Osteoblast (primary cell): ENCODE measurements at regions not wholly inside any gene's neighbourhood (a gene's known extent, or its start where the extent isn't known, plus 50 kb on each side); places are given as distances from the start of the nearest gene placed in this dataset.

Experiments
- DNase-seq: peaks from one replicate; pipeline ENCODE4 v3.0.0; 2011; ENCODE audit warnings: low spot score, mixed read lengths; ENCODE audit not compliant: insufficient read length; ENCODE audit errors: missing footprints
- H2AFZ ChIP-seq: 2 replicates; pipeline ENCODE4 v1.6.0; 2011; ENCODE audit warnings: mild to moderate bottlenecking, low read length
- H3K27ac ChIP-seq: 2 replicates; pipeline ENCODE4 v1.5.1; 2011; ENCODE audit warnings: mild to moderate bottlenecking, low read depth, low read length, moderate library complexity
- H3K27me3 ChIP-seq: 2 replicates; pipeline ENCODE4 v1.6.0; 2012; ENCODE audit warnings: mild to moderate bottlenecking, control low read depth, inconsistent platforms, low read length, moderate library complexity; ENCODE audit not compliant: insufficient read depth
- H3K36me3 ChIP-seq: 2 replicates; pipeline ENCODE4 v1.5.1; 2011; ENCODE audit warnings: mild to moderate bottlenecking, low read length, control low read depth, moderate library complexity; ENCODE audit not compliant: insufficient read depth
- H3K4me1 ChIP-seq: 2 replicates; pipeline ENCODE4 v1.5.1; 2011; ENCODE audit warnings: mild to moderate bottlenecking, low read length, control low read depth, moderate library complexity; ENCODE audit not compliant: insufficient read depth
- H3K4me2 ChIP-seq: 2 replicates; pipeline ENCODE4 v1.6.0; 2011; ENCODE audit warnings: mild to moderate bottlenecking, low read length; ENCODE audit not compliant: insufficient read depth
- H3K4me3 ChIP-seq: fragments of 200-600 bp; sonication (generic); 3 replicates; pipeline ENCODE4 v1.5.1; 2012; ENCODE audit warnings: mild to moderate bottlenecking, low read length, inconsistent platforms; ENCODE audit not compliant: insufficient read depth
- H3K79me2 ChIP-seq: 2 replicates; pipeline ENCODE4 v1.6.0; 2012; ENCODE audit warnings: mild to moderate bottlenecking, low read length, control low read depth, inconsistent platforms; ENCODE audit not compliant: insufficient read depth
- H3K9me3 ChIP-seq: 2 replicates; pipeline ENCODE4 v1.5.1; 2011; ENCODE audit warnings: low read depth, low read length, control low read depth
- H4K20me1 ChIP-seq: 2 replicates; pipeline ENCODE4 v1.6.0; 2012; ENCODE audit warnings: mild to moderate bottlenecking, low read length, control low read depth; ENCODE audit not compliant: insufficient read depth
- TF ChIP-seq, protein P1 (sequence below): IDR thresholded peaks from 2 replicates; pipeline ENCODE4 v1.5.1; 2011; ENCODE audit warnings: mild to moderate bottlenecking, low read depth, low read length, moderate library complexity; ENCODE audit errors: extremely low read depth

DNA sequence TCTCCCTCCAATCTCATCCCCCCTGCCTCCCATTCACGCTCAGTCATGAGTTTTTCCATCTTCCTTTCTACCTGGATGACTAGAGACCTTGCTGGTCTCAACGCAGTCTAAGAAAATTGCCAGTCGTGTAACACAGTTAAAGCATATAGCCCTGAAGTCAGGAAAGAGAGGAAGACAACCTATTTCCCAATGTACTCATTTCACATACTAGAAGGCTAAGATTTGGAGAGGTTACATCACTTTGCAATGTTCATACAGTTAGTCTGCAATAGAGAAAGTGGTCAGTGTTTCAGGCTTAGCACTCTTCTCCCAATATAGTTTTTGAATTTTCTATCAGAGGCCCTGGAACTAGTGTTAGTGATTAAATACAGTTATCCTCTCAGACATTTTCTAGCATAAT is 278.6 kb downstream of the EDEM1 start:
- no peak for DNase-seq
- Histone ChIP-seq H3K36me3 (no peaks in the 10 kb centered on the region), H3K27ac (no peak overlapping the region), H3K4me1 (no peaks in the 10 kb centered on the region), H3K27me3 (no peaks in the 10 kb centered on the region), H2AFZ (no peak overlapping the region), H3K9me3 (no peaks in the 10 kb centered on the region), H3K4me3 (no peak overlapping the region), H4K20me1 (no peaks in the 10 kb centered on the region), H3K79me2 (no peaks in the 10 kb centered on the region), H3K4me2 (no peak overlapping the region)
- TF ChIP-seq, protein P1, sequence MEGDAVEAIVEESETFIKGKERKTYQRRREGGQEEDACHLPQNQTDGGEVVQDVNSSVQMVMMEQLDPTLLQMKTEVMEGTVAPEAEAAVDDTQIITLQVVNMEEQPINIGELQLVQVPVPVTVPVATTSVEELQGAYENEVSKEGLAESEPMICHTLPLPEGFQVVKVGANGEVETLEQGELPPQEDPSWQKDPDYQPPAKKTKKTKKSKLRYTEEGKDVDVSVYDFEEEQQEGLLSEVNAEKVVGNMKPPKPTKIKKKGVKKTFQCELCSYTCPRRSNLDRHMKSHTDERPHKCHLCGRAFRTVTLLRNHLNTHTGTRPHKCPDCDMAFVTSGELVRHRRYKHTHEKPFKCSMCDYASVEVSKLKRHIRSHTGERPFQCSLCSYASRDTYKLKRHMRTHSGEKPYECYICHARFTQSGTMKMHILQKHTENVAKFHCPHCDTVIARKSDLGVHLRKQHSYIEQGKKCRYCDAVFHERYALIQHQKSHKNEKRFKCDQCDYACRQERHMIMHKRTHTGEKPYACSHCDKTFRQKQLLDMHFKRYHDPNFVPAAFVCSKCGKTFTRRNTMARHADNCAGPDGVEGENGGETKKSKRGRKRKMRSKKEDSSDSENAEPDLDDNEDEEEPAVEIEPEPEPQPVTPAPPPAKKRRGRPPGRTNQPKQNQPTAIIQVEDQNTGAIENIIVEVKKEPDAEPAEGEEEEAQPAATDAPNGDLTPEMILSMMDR, result no peak

DNA sequence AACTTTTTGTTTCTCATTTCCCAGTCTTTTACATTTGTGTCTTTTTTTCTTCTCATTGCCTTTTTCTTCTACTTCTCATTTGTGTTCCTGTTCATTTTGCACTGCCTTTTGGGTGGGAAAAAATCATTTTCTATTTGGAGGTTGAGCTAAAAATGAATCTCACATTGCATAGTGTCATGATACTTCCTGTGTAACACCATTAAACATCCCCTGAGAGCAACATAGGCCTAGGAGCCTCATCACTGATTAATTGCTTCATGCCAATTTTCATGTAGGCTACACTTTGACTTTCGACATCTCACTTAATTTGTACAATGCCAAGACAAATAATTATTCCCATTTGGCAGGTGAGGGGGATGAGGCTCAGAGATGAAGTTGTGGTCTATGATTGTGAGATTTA is 279.2 kb downstream of the EDEM1 start:
- Histone ChIP-seq H2AFZ (no peak overlapping the region), H3K27me3 (no peaks in the 10 kb centered on the region), H4K20me1 (no peaks in the 10 kb centered on the region), H3K27ac (no peak overlapping the region), H3K4me3 (no peak overlapping the region), H3K4me2 (no peak overlapping the region), H3K4me1 (no peaks in the 10 kb centered on the region), H3K79me2 (no peaks in the 10 kb centered on the region), H3K36me3 (no peaks in the 10 kb centered on the region), H3K9me3 (no peaks in the 10 kb centered on the region)
- TF ChIP-seq, protein P1, result no peak
- no peak for DNase-seq

DNA sequence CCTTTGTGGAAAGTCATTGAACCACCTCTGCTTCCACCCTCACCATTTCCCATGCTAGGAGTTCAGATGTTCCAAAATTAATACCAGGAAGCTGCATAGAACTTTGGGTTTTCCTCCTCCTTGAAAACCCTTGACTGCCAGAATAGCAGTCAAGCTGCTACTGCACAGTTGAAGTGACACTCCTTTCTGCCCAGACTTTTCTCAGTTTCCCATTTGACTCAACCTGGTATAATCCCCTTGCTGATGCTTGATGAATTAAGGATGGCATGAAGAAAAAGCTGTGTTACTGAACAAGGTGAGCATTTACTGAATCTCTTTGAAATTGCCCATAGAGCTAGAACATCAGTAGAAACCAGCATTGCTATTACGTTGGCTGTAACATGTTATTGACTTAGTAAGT is 286.0 kb downstream of the EDEM1 start:
- Histone ChIP-seq H2AFZ (no peak overlapping the region), H4K20me1 (no peaks in the 10 kb centered on the region), H3K36me3 (no peaks in the 10 kb centered on the region), H3K4me2 (no peak overlapping the region), H3K27ac (no peak overlapping the region), H3K4me1 (no peaks in the 10 kb centered on the region), H3K27me3 (no peaks in the 10 kb centered on the region), H3K9me3 (no peaks in the 10 kb centered on the region), H3K79me2 (no peaks in the 10 kb centered on the region), H3K4me3 (no peak overlapping the region)
- no peak for DNase-seq
- TF ChIP-seq, protein P1, result no peak

DNA sequence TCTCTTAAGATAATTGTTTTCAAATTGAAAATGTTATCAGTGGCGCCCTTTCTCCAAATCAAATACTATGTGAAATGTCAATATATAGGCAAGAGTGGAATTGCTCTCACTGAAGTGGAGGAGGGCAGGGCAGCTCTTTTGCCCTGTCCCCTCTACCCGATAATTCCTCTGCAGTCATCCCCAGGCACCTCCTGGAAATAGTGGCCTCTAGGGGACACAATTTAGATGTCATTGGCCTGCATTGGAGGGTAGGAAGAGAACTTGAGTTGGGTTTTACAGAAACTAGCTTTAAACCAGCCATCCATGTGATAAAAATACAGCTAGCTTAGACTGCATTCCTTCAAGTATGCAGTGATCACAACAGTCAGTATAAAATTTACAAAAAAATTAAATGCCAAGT is 288.9 kb downstream of the EDEM1 start:
- Histone ChIP-seq H3K9me3 (no peaks in the 10 kb centered on the region), H3K27me3 (no peaks in the 10 kb centered on the region), H3K79me2 (no peaks in the 10 kb centered on the region), H3K4me2 (no peak overlapping the region), H2AFZ (no peak overlapping the region), H3K27ac (no peak overlapping the region), H4K20me1 (no peaks in the 10 kb centered on the region), H3K36me3 (no peaks in the 10 kb centered on the region), H3K4me1 (no peaks in the 10 kb centered on the region), H3K4me3 (no peak overlapping the region)
- TF ChIP-seq, protein P1, result no peak
- no peak for DNase-seq
